A673 (cell line): ENCODE measurements at regions not wholly inside any gene's neighbourhood (a gene's known extent, or its start where the extent isn't known, plus 50 kb on each side); places are given as distances from the start of the nearest gene placed in this dataset.

Experiments
- BruUV-seq: library from RNA; stranded (reverse); fragments of 400-500 nt; replicated peaks from 2 replicates; lab custom pipeline; 2021; lab: Mats Ljungman, UMichigan
- CTCF ChIA-PET: fragments of 300-600 bp; sonication (Branson Sonifier 250); formaldehyde crosslinking; loops from one replicate; lab custom pipeline; 2022; ENCODE audit warnings: antibody characterized with exemption; lab: Charles Lee
- POLR2A ChIA-PET: fragments of 300-600 bp; sonication (Branson Sonifier 250); formaldehyde crosslinking; loops from one replicate; lab custom pipeline; 2022; ENCODE audit warnings: antibody characterized with exemption; ENCODE audit not compliant: low non-redundant PET; lab: Charles Lee
- DNase-seq: peaks from one replicate; pipeline ENCODE4 v3.0.0-alpha.2; 2015; ENCODE audit warnings: low spot score
- H3K27ac ChIP-seq: fragments of 200-600 bp; sonication (generic); 2 replicates; pipeline ENCODE4 v1.5.1; 2016; ENCODE audit warnings: mixed run types, low read depth, mild to moderate bottlenecking, mixed read lengths, antibody characterized with exemption, low read length; ENCODE audit not compliant: poor library complexity, severe bottlenecking
- H3K27me3 ChIP-seq: fragments of 200-600 bp; sonication (generic); replicated peaks from 2 replicates; pipeline ENCODE4 v1.6.1; 2017; ENCODE audit warnings: mixed run types, low read depth, mild to moderate bottlenecking, mixed read lengths, antibody characterized with exemption, low read length; ENCODE audit not compliant: insufficient read depth, poor library complexity
- H3K36me3 ChIP-seq: fragments of 200-600 bp; sonication (generic); 2 replicates; pipeline ENCODE4 v1.6.1; 2016; ENCODE audit warnings: mixed run types, mild to moderate bottlenecking, mixed read lengths, antibody characterized with exemption, low read length; ENCODE audit not compliant: insufficient read depth, poor library complexity, severe bottlenecking
- H3K4me1 ChIP-seq: fragments of 200-600 bp; sonication (generic); 2 replicates; pipeline ENCODE4 v1.6.1; 2017; ENCODE audit warnings: mixed run types, mild to moderate bottlenecking, mixed read lengths, antibody characterized with exemption, low read length; ENCODE audit not compliant: insufficient read depth, poor library complexity, severe bottlenecking
- H3K4me3 ChIP-seq: fragments of 200-600 bp; sonication (generic); 2 replicates; pipeline ENCODE4 v1.5.1; 2016; ENCODE audit warnings: low read depth, mixed run types, mild to moderate bottlenecking, mixed read lengths, low read length; ENCODE audit not compliant: poor library complexity, severe bottlenecking
- H3K9me3 ChIP-seq: fragments of 200-600 bp; sonication (generic); 2 replicates; pipeline ENCODE4 v1.6.1; 2016; ENCODE audit warnings: mixed run types, low read depth, mild to moderate bottlenecking, mixed read lengths, antibody characterized with exemption, low read length; ENCODE audit not compliant: poor library complexity, severe bottlenecking
- EZH2 ChIP-seq: fragments of 200-600 bp; sonication (generic); IDR thresholded peaks from 2 replicates; pipeline ENCODE4 v1.6.1; 2017; ENCODE audit warnings: borderline replicate concordance, low read depth, mild to moderate bottlenecking, mixed read lengths, antibody characterized with exemption, low read length; ENCODE audit not compliant: poor library complexity, severe bottlenecking
- intact Hi-C: fragments of 100-400 bp; cut with micrococcal nuclease; formaldehyde crosslinking; loops from one replicate; pipeline ENCODE4 v1.10.0; 2022; ENCODE audit not compliant: unreplicated experiment
- TF ChIP-seq, protein P1 (sequence below): fragments of 300-800, 200-600 bp; sonication (generic); conservative IDR thresholded peaks from 2 replicates; pipeline ENCODE4 v1.5.1; 2017; ENCODE audit warnings: low read depth, mild to moderate bottlenecking, antibody characterized with exemption, low read length, moderate library complexity, mixed read lengths

DNA sequence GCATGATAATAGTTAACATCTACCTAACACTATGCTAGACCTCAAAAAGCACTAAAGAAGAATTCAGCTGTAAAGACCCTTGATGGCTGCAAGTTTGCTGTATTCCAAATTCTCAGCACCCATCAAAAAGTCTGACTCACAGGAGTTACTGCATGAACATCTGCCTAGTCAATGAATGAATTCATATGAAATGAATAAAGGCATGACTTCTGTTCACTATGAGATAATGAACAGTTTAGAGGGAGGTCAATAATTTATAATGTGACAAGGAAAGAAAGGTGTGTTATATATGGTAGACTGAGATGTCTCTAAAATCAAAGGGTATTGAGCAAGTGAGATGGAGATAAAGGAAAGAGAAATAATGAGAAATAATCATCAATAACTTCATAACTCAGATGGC is 508.2 kb upstream of the TGFBR2 start:
- H3K4me1 ChIP-seq: peaks cover 5% of the 10 kb centered on the region
- TF ChIP-seq, protein P1, sequence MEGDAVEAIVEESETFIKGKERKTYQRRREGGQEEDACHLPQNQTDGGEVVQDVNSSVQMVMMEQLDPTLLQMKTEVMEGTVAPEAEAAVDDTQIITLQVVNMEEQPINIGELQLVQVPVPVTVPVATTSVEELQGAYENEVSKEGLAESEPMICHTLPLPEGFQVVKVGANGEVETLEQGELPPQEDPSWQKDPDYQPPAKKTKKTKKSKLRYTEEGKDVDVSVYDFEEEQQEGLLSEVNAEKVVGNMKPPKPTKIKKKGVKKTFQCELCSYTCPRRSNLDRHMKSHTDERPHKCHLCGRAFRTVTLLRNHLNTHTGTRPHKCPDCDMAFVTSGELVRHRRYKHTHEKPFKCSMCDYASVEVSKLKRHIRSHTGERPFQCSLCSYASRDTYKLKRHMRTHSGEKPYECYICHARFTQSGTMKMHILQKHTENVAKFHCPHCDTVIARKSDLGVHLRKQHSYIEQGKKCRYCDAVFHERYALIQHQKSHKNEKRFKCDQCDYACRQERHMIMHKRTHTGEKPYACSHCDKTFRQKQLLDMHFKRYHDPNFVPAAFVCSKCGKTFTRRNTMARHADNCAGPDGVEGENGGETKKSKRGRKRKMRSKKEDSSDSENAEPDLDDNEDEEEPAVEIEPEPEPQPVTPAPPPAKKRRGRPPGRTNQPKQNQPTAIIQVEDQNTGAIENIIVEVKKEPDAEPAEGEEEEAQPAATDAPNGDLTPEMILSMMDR: no peak
- no peak for TF ChIP-seq EZH2
- H3K27ac ChIP-seq: no peak overlapping the region
- no peaks in the 10 kb centered on the region for H3K27me3 ChIP-seq
- no peak overlapping the region for H3K4me3 ChIP-seq
- intact Hi-C loops: no loop called here
- peak; percentile 21 for DNase-seq
- no TSS peak for BruUV-seq
- ChIA-PET CTCF (no interaction called here), POLR2A (no interaction called here)
- no peaks in the 10 kb centered on the region for H3K9me3 ChIP-seq
- H3K36me3 ChIP-seq: no peaks in the 10 kb centered on the region

DNA sequence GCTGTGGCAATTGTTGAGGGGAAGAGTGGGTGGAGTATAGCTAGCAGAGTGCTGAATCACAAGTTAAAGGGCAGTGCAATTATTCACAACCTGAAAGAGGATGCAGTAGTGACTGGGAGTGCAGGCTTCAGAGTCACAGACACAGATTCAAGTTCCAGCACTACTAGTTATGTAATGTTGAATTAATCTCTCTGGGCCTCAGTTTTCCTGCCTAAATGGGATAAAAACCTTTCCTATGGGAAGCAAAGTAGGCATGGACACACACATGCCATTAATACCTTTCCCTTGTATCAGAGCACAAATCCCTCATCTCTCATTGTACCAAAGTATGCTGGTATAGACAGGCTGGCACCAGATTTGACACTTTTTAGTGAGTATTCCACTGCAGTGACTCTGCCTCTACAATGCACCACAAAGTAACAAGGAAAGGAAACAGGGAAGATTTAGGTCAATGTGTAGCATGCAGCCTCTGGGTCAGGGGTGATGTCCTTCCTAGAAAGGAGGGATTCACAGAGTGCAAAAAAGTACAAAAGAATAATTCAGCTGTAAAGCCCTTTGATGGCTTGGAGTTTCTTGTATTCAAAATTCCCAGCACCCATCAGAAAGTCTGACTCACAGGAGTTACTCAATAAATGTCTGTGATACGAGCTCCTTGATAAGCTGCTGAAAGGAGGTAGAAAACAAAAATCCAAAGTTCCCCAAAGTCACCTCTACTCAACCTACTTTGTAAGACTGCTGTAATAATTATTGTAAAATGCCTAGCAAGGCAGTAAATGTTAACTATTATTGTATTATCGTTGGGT is 507.5 kb upstream of the TGFBR2 start:
- TF ChIP-seq, protein P1: no peak
- TF ChIP-seq EZH2: no peak
- no peaks in the 10 kb centered on the region for H3K9me3 ChIP-seq
- DNase-seq: peak; percentile 20
- POLR2A ChIA-PET: interaction anchor here (0.5 kb wide), 1 partner anchor 11 kb away, joined by 5 read pairs; no protein-coding TSS in a partner anchor
- peaks cover 5% of the 10 kb centered on the region for H3K4me1 ChIP-seq
- CTCF ChIA-PET: no interaction called here
- no peak overlapping the region for H3K4me3 ChIP-seq
- BruUV-seq: no TSS peak
- no peak overlapping the region for H3K27ac ChIP-seq
- intact Hi-C loops: no loop called here
- no peaks in the 10 kb centered on the region for H3K36me3 ChIP-seq
- no peaks in the 10 kb centered on the region for H3K27me3 ChIP-seq

DNA sequence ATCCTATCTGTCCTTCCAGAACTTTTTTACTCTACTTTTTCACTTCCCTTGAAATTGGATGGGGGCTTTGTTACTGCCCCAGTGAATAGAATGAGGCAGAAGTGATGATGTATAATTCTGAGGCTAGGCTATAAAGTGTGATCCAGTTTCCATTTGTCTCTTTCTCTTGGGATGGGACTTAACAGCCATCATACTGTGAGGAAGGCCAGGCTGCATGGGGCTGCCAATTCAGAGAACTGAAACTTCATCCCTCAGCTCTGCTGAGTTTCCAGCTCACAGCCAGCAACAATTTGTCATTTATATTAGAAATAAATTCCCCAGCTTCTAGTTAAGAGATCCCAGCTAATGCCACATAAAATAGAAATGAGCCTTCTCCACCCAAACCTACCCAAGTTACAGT is 504.0 kb upstream of the TGFBR2 start:
- Histone ChIP-seq H3K4me3 (no peak overlapping the region), H3K36me3 (no peaks in the 10 kb centered on the region), H3K27ac (no peak overlapping the region), H3K9me3 (peaks cover 15% of the 10 kb centered on the region), H3K4me1 (peaks cover 9% of the 10 kb centered on the region), H3K27me3 (no peaks in the 10 kb centered on the region)
- ChIA-PET POLR2A (no interaction called here), CTCF (no interaction called here)
- no TSS peak for BruUV-seq
- no peak for DNase-seq
- intact Hi-C loops: no loop called here
- TF ChIP-seq EZH2: no peak
- TF ChIP-seq, protein P1: no peak
